ENCODE measurements at regions not wholly inside any gene's neighbourhood (a gene's known extent, or its start where the extent isn't known, plus 50 kb on each side); places are given as distances from the start of the nearest gene placed in this dataset.

- Histone ChIP-seq H4K8ac (ENCODE audit: low read depth in 2 of 2, low read length in 2 of 2) (no peak overlapping the region), H2AK9ac (replicated peaks; ENCODE audit: low read depth, low read length, poor library complexity) (no peak overlapping the region), H3K18ac (ENCODE audit: low read depth, low read length) (no peak overlapping the region), H4K20me1 (ENCODE audit: insufficient read depth, low read length) (no peaks in the 10 kb centered on the region), H3K4me3 (ENCODE audit: insufficient read depth, low read depth, low read length) (no peak overlapping the region), H3K9ac (ENCODE audit: low read depth, low read length) (no peak overlapping the region), H3K4ac (ENCODE audit: low read depth, low read length) (no peak overlapping the region), H3K79me1 (ENCODE audit: low read depth in 1 of 2, low read length in 2 of 2) (no peaks in the 10 kb centered on the region), H3K9me1 (ENCODE audit: insufficient read depth, low read length) (peaks cover 7% of the 10 kb centered on the region), H2BK15ac (ENCODE audit: low read depth, low read length) (no peak overlapping the region; the same call in 2 of the 3 replicates), H3K56ac (ENCODE audit: extremely low read depth, insufficient read depth, low read length) (no peak overlapping the region), H4K5ac (ENCODE audit: low read depth, low read length) (no peak overlapping the region), H3K23ac (ENCODE audit: low read depth, low read length) (no peak overlapping the region), H3K14ac (replicated peaks; ENCODE audit: low read depth, low read length) (no peak overlapping the region), H2AK5ac (ENCODE audit: low read depth, low read length) (peak overlapping the region; percentile 32; the same call in 1 of the 2 replicates), H3K4me2 (ENCODE audit: low read depth, low read length) (no peak overlapping the region), H3K27me3 (ENCODE audit: control insufficient read depth, insufficient read depth, low read length) (no peaks in the 10 kb centered on the region), H2AFZ (replicated peaks; ENCODE audit: low read length, poor library complexity) (no peak overlapping the region), H2BK5ac (ENCODE audit: low read depth, low read length, poor library complexity, severe bottlenecking) (no peak overlapping the region), H2BK20ac (ENCODE audit: low read depth, low read length) (no peak overlapping the region), H3K36me3 (ENCODE audit: control insufficient read depth, insufficient read depth, low read length) (no peaks in the 10 kb centered on the region), H3K27ac (ENCODE audit: insufficient read depth, low read length) (no peak overlapping the region), H4K91ac (ENCODE audit: insufficient read depth, low read depth, low read length) (no peak overlapping the region), H3K4me1 (ENCODE audit: control insufficient read depth, insufficient read depth, low read length) (peaks cover 5% of the 10 kb centered on the region), H2BK120ac (ENCODE audit: low read depth, low read length) (no peak overlapping the region), H3K9me3 (ENCODE audit: control insufficient read depth, insufficient read depth, low read length) (no peaks in the 10 kb centered on the region)
- intact Hi-C loops (cut with micrococcal nuclease): no loop called here
- ATAC-seq (ENCODE audit: low read depth): no peak
- dilution Hi-C loops (cut with HindIII; ENCODE audit: low sequenced_read_pairs, unreplicated experiment): no loop called here
- in situ Hi-C loops (cut with MboI; ENCODE audit: low sequenced_read_pairs): no loop called here
- BruUV-seq (replicated peaks): no TSS peak
- CTCF ChIA-PET: interaction anchor here (1.1 kb wide), 1 partner anchor 9 kb away, joined by 3 read pairs; no protein-coding TSS in a partner anchor
- TF ChIP-seq MAFK (IDR thresholded peaks at IDR 0.05; ENCODE audit: low read depth, low read length) (peak; percentile 26; the same call in 1 of the 2 replicates), POLR2A (IDR thresholded peaks at IDR 0.05; ENCODE audit: low read depth, low read length) (no peak), MAZ (IDR thresholded peaks at IDR 0.05; ENCODE audit: borderline replicate concordance, low read depth, low read length) (no peak), MXI1 (IDR thresholded peaks at IDR 0.05; ENCODE audit: borderline replicate concordance, low read depth, low read length) (no peak), CTCF (conservative IDR thresholded peaks at IDR 0.05; ENCODE audit: low read depth, low read length) (no peak), BHLHE40 (IDR thresholded peaks at IDR 0.05; ENCODE audit: low read depth, low read length) (no peak), SMC3 (IDR thresholded peaks at IDR 0.05; ENCODE audit: low read depth, low read length) (no peak), CHD1 (IDR thresholded peaks at IDR 0.05; ENCODE audit: low read depth, low read length) (no peak), FOS (IDR thresholded peaks at IDR 0.05; ENCODE audit: low read depth, low read length) (no peak)
- DNase-seq: no peak
- POLR2A ChIA-PET (ENCODE audit: unreplicated experiment): no interaction called here
- no CpG with 5 or more reads among the region's 5 CpGs for WGBS, 2 experiments (ENCODE audit: extremely low coverage in 2 of 2, insufficient read length in 1 of 2)
Measured at GRCh38 chr5:112016980-112017379, 260.0 kb upstream of the NREP start.
